Testis (tissue), 2 donors: ENCODE measurements at regions not wholly inside any gene's neighbourhood (a gene's known extent, or its start where the extent isn't known, plus 50 kb on each side); places are given as distances from the start of the nearest gene placed in this dataset.

ENCODE experiments used
- CTCF ChIP-seq, 3 experiments: fragments of 450-650 bp in 2 of 3; fragments of 200-600 bp in 1 of 3; sonication (generic) in 1 of 3; IDR thresholded peaks; one replicate each; pipeline ENCODE4 v1.5.1; 2016 to 2019; ENCODE audit warnings: antibody characterized with exemption in 3 of 3, mild to moderate bottlenecking in 2 of 3, moderate library complexity in 1 of 3
- POLR2A ChIP-seq: fragments of 450-650 bp; IDR thresholded peaks from one replicate; pipeline ENCODE4 v1.6.1; 2017; ENCODE audit warnings: antibody characterized with exemption, mild to moderate bottlenecking, moderate library complexity

GRCh38 chr6:51062166-51062722, 243.6 kb downstream of the TFAP2B start:
- TF ChIP-seq CTCF (IDR thresholded peaks at IDR 0.05) (no peak), POLR2A (no peak)
